HepG2 (cell line): ENCODE measurements at regions not wholly inside any gene's neighbourhood (a gene's known extent, or its start where the extent isn't known, plus 50 kb on each side); places are given as distances from the start of the nearest gene placed in this dataset.

Experiments
- ATAC-seq: fragments of 200-7000 bp; cut with Tn5 transposase; 3 replicates; pipeline ENCODE4 v1.9.1; 2020; ENCODE audit warnings: mild to moderate bottlenecking, moderate library complexity
- BruUV-seq: library from RNA; stranded (reverse); fragments of 400-500 nt; replicated peaks from 2 replicates; lab custom pipeline; 2021; lab: Mats Ljungman, UMichigan
- CTCF ChIA-PET: fragments of 300-600 bp; formaldehyde crosslinking; extraction: SDS; loops from one replicate; lab custom pipeline; 2021; ENCODE audit warnings: low total read pairs, inconsistent platforms, low intra/inter-chr PET ratio; lab: Yijun Ruan, JAX
- POLR2A ChIA-PET: fragments of 350-600 bp; sonication (Branson Sonifier 250); formaldehyde crosslinking; loops from one replicate; lab custom pipeline; 2020; ENCODE audit warnings: antibody characterized with exemption, inconsistent platforms; lab: Yijun Ruan, JAX
- DNase-seq: peaks from one replicate; pipeline ENCODE4 v3.0.0-alpha.2; 2015; ENCODE audit warnings: low spot score
- FAIRE-seq: peaks from 3 replicates; lab custom pipeline; 2011; peaks lifted over from hg19 to GRCh38; lab: Jason Lieb, UNC
- H2AFZ ChIP-seq: one replicate; pipeline ENCODE4 v1.6.1; 2011; ENCODE audit warnings: low read length, inconsistent platforms
- H3K27ac ChIP-seq: fragments of 300-600 bp; 3 replicates; pipeline ENCODE4 v1.8.0; 2011; ENCODE audit warnings: mixed run types, mild to moderate bottlenecking, mixed read lengths, low read length, inconsistent platforms; ENCODE audit not compliant: insufficient read depth; ENCODE audit errors: extremely low read length
- H3K27me3 ChIP-seq, 2 experiments: fragments of 200-600 bp in 1 of 2; 2 replicates in 1 of 2; 3 replicates in 1 of 2; pipeline versions ENCODE4 v1.6.0 to v1.8.0; 2011; ENCODE audit warnings: low read length in 2 of 2, mild to moderate bottlenecking in 2 of 2, moderate library complexity in 2 of 2, inconsistent platforms in 1 of 2; ENCODE audit not compliant: insufficient read depth in 2 of 2, control insufficient read depth in 1 of 2
- H3K36me3 ChIP-seq, 2 experiments: fragments of 200-600 bp in 1 of 2; replicated peaks in 1 of 2; 2 replicates in 1 of 2; 3 replicates in 1 of 2; pipeline versions ENCODE4 v1.5.1 to v1.8.0; 2011; ENCODE audit warnings: low read length in 2 of 2, inconsistent platforms in 1 of 2; ENCODE audit not compliant: insufficient read depth in 2 of 2, control insufficient read depth in 1 of 2
- H3K4me1 ChIP-seq: 2 replicates; pipeline ENCODE4 v1.5.1; 2012; ENCODE audit warnings: low read length, inconsistent platforms; ENCODE audit not compliant: insufficient read depth
- H3K4me2 ChIP-seq: 2 replicates; pipeline ENCODE4 v1.6.0; 2011; ENCODE audit warnings: low read depth, low read length, inconsistent platforms
- H3K4me3 ChIP-seq, 3 experiments: fragments of 200-600 bp in 1 of 3; sonication (generic), shearing (Covaris generic) in 1 of 3; replicated peaks in 1 of 3; 2 replicates each; pipeline ENCODE4 v1.5.1; 2011 to 2016; ENCODE audit warnings: low read length in 3 of 3, inconsistent platforms in 2 of 3, low read depth in 2 of 3, mild to moderate bottlenecking in 2 of 3, control low read depth in 1 of 3, mixed read lengths in 1 of 3; ENCODE audit not compliant: insufficient read depth in 1 of 3
- H3K79me2 ChIP-seq: one replicate; pipeline ENCODE4 v1.6.1; 2011; ENCODE audit warnings: low read length, inconsistent platforms; ENCODE audit not compliant: insufficient read depth
- H3K9ac ChIP-seq: 2 replicates; pipeline ENCODE4 v1.6.0; 2011; ENCODE audit warnings: mild to moderate bottlenecking, low read depth, low read length, inconsistent platforms; ENCODE audit not compliant: insufficient read depth
- H3K9me3 ChIP-seq: 2 replicates; pipeline ENCODE4 v1.5.1; 2012; ENCODE audit warnings: mild to moderate bottlenecking, low read length
- H4K20me1 ChIP-seq: 2 replicates; pipeline ENCODE4 v1.6.0; 2011; ENCODE audit warnings: inconsistent platforms, mild to moderate bottlenecking, low read length, moderate library complexity; ENCODE audit not compliant: insufficient read depth
- EZH2 ChIP-seq: conservative IDR thresholded peaks from 2 replicates; pipeline ENCODE4 v1.6.1; 2012; ENCODE audit warnings: mild to moderate bottlenecking, low read depth, low read length, moderate library complexity
- FOXK2 ChIP-seq: fragments of 450-650 bp; IDR thresholded peaks from 2 replicates; pipeline ENCODE4 v1.6.1; 2016
- FOXP1 ChIP-seq, 2 experiments: fragments of 450-650 bp in 1 of 2; IDR thresholded peaks; 2 replicates each; pipeline ENCODE4 v1.6.1; 2017 to 2018; ENCODE audit warnings: antibody characterized with exemption in 1 of 2
- GABPB1 ChIP-seq: IDR thresholded peaks from 2 replicates; pipeline ENCODE4 v1.6.1; 2016; ENCODE audit warnings: mild to moderate bottlenecking, missing genetic modification reagents, moderate library complexity, missing compliant biosample characterization
- KLF16 ChIP-seq, 2 experiments: sonication (generic) in 1 of 2; formaldehyde crosslinking in 1 of 2; IDR thresholded peaks; 2 replicates each; pipeline versions ENCODE4 v1.6.1 to v1.8.0; 2016 to 2023; ENCODE audit warnings: missing genetic modification reagents in 2 of 2, missing compliant biosample characterization in 1 of 2
- RELA ChIP-seq: sonication (generic); formaldehyde crosslinking; IDR thresholded peaks from 2 replicates; pipeline ENCODE4 v1.4.0; 2020; ENCODE audit warnings: missing genetic modification reagents
- REST ChIP-seq, 2 experiments: IDR thresholded peaks; 2 replicates each; pipeline ENCODE4 v1.6.1; 2011 to 2012; ENCODE audit warnings: low read length in 2 of 2, borderline replicate concordance in 1 of 2, low read depth in 1 of 2, mild to moderate bottlenecking in 1 of 2, moderate library complexity in 1 of 2
- RORA ChIP-seq: sonication (generic); formaldehyde crosslinking; IDR thresholded peaks from 2 replicates; pipeline ENCODE4 v1.5.0; 2020; ENCODE audit warnings: mild to moderate bottlenecking, missing genetic modification reagents, moderate library complexity
- SNAPC4 ChIP-seq: sonication (generic); formaldehyde crosslinking; IDR thresholded peaks from 2 replicates; pipeline ENCODE4 v1.4.0; 2020; ENCODE audit warnings: mild to moderate bottlenecking, missing genetic modification reagents
- ZNF24 ChIP-seq: fragments of 450-650 bp; IDR thresholded peaks from 2 replicates; pipeline ENCODE4 v1.6.1; 2017; ENCODE audit warnings: antibody characterized with exemption, mild to moderate bottlenecking
- ZNF430 ChIP-seq: sonication (generic); formaldehyde crosslinking; IDR thresholded peaks from 2 replicates; pipeline ENCODE4 v1.9.0; 2021; ENCODE audit warnings: mild to moderate bottlenecking, missing genetic modification reagents
- ZNF589 ChIP-seq: sonication (generic); formaldehyde crosslinking; conservative IDR thresholded peaks from 2 replicates; pipeline ENCODE4 v1.8.0; 2022; ENCODE audit warnings: mild to moderate bottlenecking, moderate library complexity, missing genetic modification reagents
- WGBS: methylation state at CpG from one replicate; pipeline ENCODE4 v1.1.6; 2017; ENCODE audit warnings: low lambda C conversion rate; 5-methylcytosine and 5-hydroxymethylcytosine counted together
- in situ Hi-C: cut with HindIII; loops from 2 replicates; pipeline ENCODE4 v1.10.0; 2017; ENCODE audit warnings: low pct_unique_long_range_greater_than_20kb; ENCODE audit not compliant: extremely low pct_ligation_motif_present
- intact Hi-C: fragments of 100-400 bp; cut with micrococcal nuclease; formaldehyde crosslinking; loops from one replicate; pipeline ENCODE4 v1.10.0; 2022; ENCODE audit not compliant: unreplicated experiment

GRCh38 chr10:125350519-125350918 is 190.2 kb upstream of the CTBP2 start:
- Histone ChIP-seq H3K9ac (no peak overlapping the region), H3K9me3 (no peaks in the 10 kb centered on the region), H4K20me1 (no peaks in the 10 kb centered on the region), H2AFZ (no peak overlapping the region), H3K36me3 (no peaks in the 10 kb centered on the region), H3K4me1 (no peaks in the 10 kb centered on the region), H3K27me3 (0 out of 5 replicates have a peak, but pooled peaks cover 0 to 2% of the 10 kb centered on the region in 2 experiments), H3K4me3 (no peak overlapping the region), H3K4me2 (no peak overlapping the region), H3K27ac (no peak overlapping the region), H3K79me2 (no peaks in the 10 kb centered on the region)
- ChIA-PET CTCF (no interaction called here), POLR2A (no interaction called here)
- no peak for ATAC-seq
- no peak for DNase-seq
- WGBS, result 3% methylated on average over 2 of the region's 2 CpGs
- intact Hi-C loops, result no loop called here
- in situ Hi-C loops, result no loop called here
- no peak for FAIRE-seq
- no TSS peak for BruUV-seq
- TF ChIP-seq REST (IDR thresholded peaks at IDR 0.05; ENCODE audit: borderline replicate concordance in 1 of 2, low read depth in 1 of 2, low read length in 2 of 2) (no peak), FOXK2 (no peak), GABPB1 (CRISPR knock-in tag) (no peak), FOXP1 (IDR thresholded peaks at IDR 0.05) (no peak), FOXP1 (CRISPR knock-in tag; IDR thresholded peaks at IDR 0.05) (no peak), EZH2 (no peak), ZNF430 (CRISPR knock-in tag) (no peak), KLF16 (CRISPR knock-in tag; IDR thresholded peaks at IDR 0.05) (no peak), RORA (CRISPR knock-in tag) (no peak), SNAPC4 (CRISPR knock-in tag) (no peak), ZNF589 (no peak), RELA (no peak), ZNF24 (no peak)
